ENCODE measurements at regions not wholly inside any gene's neighbourhood (a gene's known extent, or its start where the extent isn't known, plus 50 kb on each side); places are given as distances from the start of the nearest gene placed in this dataset.

GRCh38 chr16:22970209-22970865, 156.4 kb downstream of the HS3ST2 start (continued):
- no peak for TF ChIP-seq REST (IDR thresholded peaks at IDR 0.05; ENCODE audit: borderline replicate concordance)
- TF ChIP-seq REST (CRISPR knock-in tag; IDR thresholded peaks at IDR 0.05; ENCODE audit: low read depth): no peak
- TF ChIP-seq RBBP5 (IDR thresholded peaks at IDR 0.05; ENCODE audit: borderline replicate concordance, insufficient read depth, low read length, poor library complexity, severe bottlenecking): no peak
- no peak for TF ChIP-seq ZC3H8 (IDR thresholded peaks at IDR 0.05)
- TF ChIP-seq SLC30A9 (CRISPR knock-in tag; IDR thresholded peaks at IDR 0.05): no peak
- TF ChIP-seq KLF6 (CRISPR knock-in tag; IDR thresholded peaks at IDR 0.05; ENCODE audit: borderline replicate concordance): no peak
- no peak for TF ChIP-seq CHD4 (IDR thresholded peaks at IDR 0.05; ENCODE audit: insufficient read depth, insufficient replicate concordance, low read depth, low read length, poor library complexity, severe bottlenecking)
